Epidermal melanocyte (primary cell): ENCODE measurements at regions not wholly inside any gene's neighbourhood (a gene's known extent, or its start where the extent isn't known, plus 50 kb on each side); places are given as distances from the start of the nearest gene placed in this dataset.

Experiments
- DNase-seq: peaks from one replicate; pipeline ENCODE4 v3.0.0; 2011; ENCODE audit warnings: low spot score; ENCODE audit not compliant: insufficient read length

- DNase-seq, result no peak
These were observed 119.3 kb upstream of the PTPN1 start for GRCh38 chr20:50390685-50391443.

- no peak for DNase-seq
These were observed 118.6 kb upstream of the PTPN1 start for GRCh38 chr20:50391444-50392137.

GRCh38 chr20:50392138-50392866, 117.9 kb upstream of the PTPN1 start:
- DNase-seq, result no peak

GRCh38 chr20:50393242-50393641, 116.9 kb upstream of the PTPN1 start:
- no peak for DNase-seq

- no peak for DNase-seq
These were observed 116.1 kb upstream of the PTPN1 start for GRCh38 chr20:50393990-50394561.

- DNase-seq, result no peak
These were observed 115.6 kb upstream of the PTPN1 start for GRCh38 chr20:50394569-50394968.

GRCh38 chr20:50395251-50395729, 114.9 kb upstream of the PTPN1 start:
- no peak for DNase-seq

GRCh38 chr20:50395914-50396488, 114.2 kb upstream of the PTPN1 start:
- DNase-seq, result no peak

GRCh38 chr20:50396623-50397022, 113.6 kb upstream of the PTPN1 start:
- DNase-seq, result no peak

GRCh38 chr20:50397058-50397457, 113.1 kb upstream of the PTPN1 start:
- DNase-seq, result no peak

GRCh38 chr20:50398064-50398463, 112.1 kb upstream of the PTPN1 start:
- DNase-seq, result no peak

GRCh38 chr20:50398471-50398820, 111.7 kb upstream of the PTPN1 start:
- DNase-seq, result no peak

- DNase-seq, result no peak
These were observed 111.2 kb upstream of the PTPN1 start for GRCh38 chr20:50398821-50399554.

GRCh38 chr20:50399555-50399916, 110.6 kb upstream of the PTPN1 start:
- no peak for DNase-seq

- no peak for DNase-seq
These were observed 110.1 kb upstream of the PTPN1 start for GRCh38 chr20:50399917-50400704.

- DNase-seq, result no peak
These were observed 109.2 kb upstream of the PTPN1 start for GRCh38 chr20:50400705-50401586.

- DNase-seq, result no peak
These were observed 108.4 kb upstream of the PTPN1 start for GRCh38 chr20:50401587-50402418.
